Heart left ventricle (tissue), 13 donors: ENCODE measurements at regions not wholly inside any gene's neighbourhood (a gene's known extent, or its start where the extent isn't known, plus 50 kb on each side); places are given as distances from the start of the nearest gene placed in this dataset.

Experiments used
- POLR2A ChIP-seq, 2 donors: fragments of 450-650 bp; IDR thresholded peaks; one replicate each; pipeline ENCODE4 v1.6.1; 2017; ENCODE audit warnings: antibody characterized with exemption in 2 of 2, mild to moderate bottlenecking in 2 of 2, moderate library complexity in 2 of 2
- TF ChIP-seq, protein P1 (sequence below), 12 donors: fragments of 200-600 bp; sonication (generic) in 4 of 12; IDR thresholded peaks; one replicate each; pipeline versions ENCODE4 v1.5.0 to v1.8.0; 2018 to 2022; ENCODE audit warnings: antibody characterized with exemption in 12 of 12, mild to moderate bottlenecking in 5 of 12
- donor health status: ischemic (EF 13 %, LVEDD 7.1; RV severe dilation, severe dysfunction).
- donor health status: DM: no; HTN: yes; CAD: no.
- donor health status: DM: no; HTN: no; CAD: no.
- donor health status: ischemic (EF 25% LVEDD 6.9; RV normal size, moderate dysfunction).
- donor health status: ischemic (EF 25% LVEDD 5.7; RV mildly dilated, moderate dysfunction).
- donor health status: ischemic (EF 35%, LVEDD 5.7; RV mildly dilated, moderate dysfunction).
- donor health status: nonischemic (EF 11% LVEDD 7.7; RV severe dilation, severe dysfunction).
- donor health status: DM: yes; HTN: yes; CAD: no.
- donor health status: PGD.
- donor health status: ischemic (EF 29% LVEDD 5.4; RV normal size, mild dysfunction).
- donor health status: nonischemic (EF 23%, LVEDD 6.1; RV moderate dilation, normal function).

DNA sequence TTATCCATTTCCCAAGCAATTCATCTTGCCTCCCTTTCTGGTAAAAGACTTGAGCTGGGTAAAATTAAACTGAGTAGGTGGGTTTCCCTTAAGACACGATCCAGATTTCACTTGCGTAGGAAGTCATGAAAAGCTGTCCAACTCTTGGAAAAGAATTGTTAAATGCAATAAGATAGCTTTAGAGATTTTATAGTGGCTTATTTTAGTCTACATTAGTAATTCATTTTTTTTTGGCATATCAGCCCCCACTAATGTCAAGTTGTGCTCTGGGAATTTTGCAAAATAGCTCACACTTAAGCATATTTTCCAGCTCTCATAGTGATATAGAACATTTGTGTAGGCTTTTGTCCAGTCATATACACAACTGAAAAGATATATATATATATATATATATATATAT lies 344.7 kb upstream of the FIGN start:
- TF ChIP-seq, protein P1, sequence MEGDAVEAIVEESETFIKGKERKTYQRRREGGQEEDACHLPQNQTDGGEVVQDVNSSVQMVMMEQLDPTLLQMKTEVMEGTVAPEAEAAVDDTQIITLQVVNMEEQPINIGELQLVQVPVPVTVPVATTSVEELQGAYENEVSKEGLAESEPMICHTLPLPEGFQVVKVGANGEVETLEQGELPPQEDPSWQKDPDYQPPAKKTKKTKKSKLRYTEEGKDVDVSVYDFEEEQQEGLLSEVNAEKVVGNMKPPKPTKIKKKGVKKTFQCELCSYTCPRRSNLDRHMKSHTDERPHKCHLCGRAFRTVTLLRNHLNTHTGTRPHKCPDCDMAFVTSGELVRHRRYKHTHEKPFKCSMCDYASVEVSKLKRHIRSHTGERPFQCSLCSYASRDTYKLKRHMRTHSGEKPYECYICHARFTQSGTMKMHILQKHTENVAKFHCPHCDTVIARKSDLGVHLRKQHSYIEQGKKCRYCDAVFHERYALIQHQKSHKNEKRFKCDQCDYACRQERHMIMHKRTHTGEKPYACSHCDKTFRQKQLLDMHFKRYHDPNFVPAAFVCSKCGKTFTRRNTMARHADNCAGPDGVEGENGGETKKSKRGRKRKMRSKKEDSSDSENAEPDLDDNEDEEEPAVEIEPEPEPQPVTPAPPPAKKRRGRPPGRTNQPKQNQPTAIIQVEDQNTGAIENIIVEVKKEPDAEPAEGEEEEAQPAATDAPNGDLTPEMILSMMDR (IDR thresholded peaks at IDR 0.05), result no peak
- no peak for TF ChIP-seq POLR2A (IDR thresholded peaks at IDR 0.05)
